Stromal cell of bone marrow (primary cell): ENCODE measurements at regions not wholly inside any gene's neighbourhood (a gene's known extent, or its start where the extent isn't known, plus 50 kb on each side); places are given as distances from the start of the nearest gene placed in this dataset.
"Not testable (repeated sequence)": the region's sequence is repeated elsewhere in the genome, so short reads cannot be mapped to it uniquely, and the experiment has no call there.

Experiments
- DNase-seq: peaks from one replicate; pipeline ENCODE4 v3.0.0-alpha.2; 2012; ENCODE audit warnings: low read depth

DNA sequence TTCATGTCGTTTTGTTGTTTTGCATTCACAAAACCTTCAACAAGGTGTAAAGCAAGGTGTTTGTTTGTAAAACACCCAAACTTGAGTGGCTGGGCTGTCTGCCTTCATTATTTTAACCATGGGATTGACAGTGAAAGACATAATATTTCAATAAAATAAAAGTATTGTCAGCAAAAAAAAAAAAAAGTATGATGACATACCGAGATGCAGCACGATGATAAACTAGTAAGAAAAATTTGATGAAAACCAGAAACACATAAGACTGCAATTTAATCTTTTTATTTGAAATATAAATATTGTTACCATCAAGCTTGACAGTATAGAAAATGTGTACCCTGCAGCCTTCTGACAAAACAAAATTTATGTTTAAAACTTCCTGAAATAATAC lies 419.3 kb upstream of the DYNLRB2 start:
- DNase-seq, result no peak

DNA sequence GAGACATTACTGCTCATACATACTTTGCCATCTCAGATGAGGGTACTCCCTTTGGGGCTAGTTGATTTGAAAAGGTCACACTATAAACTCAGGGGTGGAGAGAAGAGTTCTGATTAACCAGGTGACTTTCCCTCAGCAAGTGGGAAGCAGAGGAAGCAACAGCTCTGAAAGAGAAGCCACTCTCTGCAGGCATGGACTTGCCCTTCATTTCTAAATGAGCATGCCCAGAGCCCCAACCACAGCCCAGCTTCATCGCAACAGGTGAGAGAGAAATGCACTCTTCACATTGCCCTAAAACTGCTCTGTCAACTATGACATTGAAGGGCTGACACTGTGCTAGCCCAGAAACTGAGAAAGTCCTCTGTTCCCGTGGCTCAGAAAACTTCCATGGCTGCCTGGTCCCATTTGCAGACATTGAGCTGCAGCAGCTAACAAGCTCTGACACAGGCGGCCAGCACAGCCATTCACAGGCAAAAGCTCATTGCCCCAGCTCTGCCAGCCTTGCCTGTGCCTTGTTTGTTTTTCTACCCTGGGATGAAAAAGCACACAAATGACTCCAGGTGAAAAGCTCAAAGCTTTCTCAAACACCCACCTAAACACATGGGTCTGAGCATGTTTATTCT lies 419.8 kb upstream of the DYNLRB2 start:
- no peak for DNase-seq

DNA sequence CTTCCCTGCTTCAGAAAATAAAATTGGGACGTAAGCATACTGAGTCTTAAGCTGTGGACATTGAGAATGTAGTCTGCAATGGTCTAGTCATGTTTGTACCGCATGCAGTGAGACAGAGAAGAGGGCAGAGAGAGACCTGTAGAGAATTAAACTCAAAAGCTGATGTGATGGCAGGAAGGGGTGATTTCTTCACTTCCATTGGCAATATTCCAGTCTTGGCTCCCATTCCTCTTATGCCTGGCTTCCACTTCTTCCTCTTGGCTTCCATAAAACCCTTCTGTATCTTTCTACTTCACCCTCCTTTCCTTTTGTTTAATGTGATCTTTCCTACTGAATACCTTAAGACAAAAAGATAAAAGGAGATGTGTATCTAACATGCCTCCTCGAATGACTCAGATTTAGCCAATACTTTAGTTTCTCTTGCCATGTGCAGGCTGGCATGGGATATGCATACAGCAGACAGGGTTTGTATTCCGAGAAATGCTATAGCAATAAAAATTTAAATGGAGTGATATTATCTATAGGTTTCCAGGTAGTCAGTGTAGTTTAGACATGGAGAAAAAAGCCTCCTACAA lies 423.1 kb upstream of the DYNLRB2 start:
- no peak for DNase-seq

DNA sequence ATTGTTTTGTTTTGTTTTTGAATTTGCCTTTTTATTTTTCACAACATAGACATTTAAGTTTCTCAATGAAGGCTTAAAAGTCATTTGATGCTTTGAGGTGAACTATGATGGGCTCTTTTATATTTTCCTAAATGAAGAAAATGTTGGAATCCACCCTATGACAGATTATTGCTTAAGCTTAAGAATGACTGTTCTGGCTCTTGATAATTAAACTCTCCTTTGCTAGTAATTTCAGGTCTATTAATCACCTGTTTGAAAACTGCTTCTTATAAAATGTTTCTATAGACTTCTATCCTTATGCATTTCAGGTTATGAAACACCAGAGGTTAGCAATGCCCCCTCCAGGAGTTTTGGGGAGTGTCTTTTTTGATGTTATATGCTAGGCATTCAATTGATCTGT lies 424.1 kb upstream of the DYNLRB2 start:
- DNase-seq, result no peak

DNA sequence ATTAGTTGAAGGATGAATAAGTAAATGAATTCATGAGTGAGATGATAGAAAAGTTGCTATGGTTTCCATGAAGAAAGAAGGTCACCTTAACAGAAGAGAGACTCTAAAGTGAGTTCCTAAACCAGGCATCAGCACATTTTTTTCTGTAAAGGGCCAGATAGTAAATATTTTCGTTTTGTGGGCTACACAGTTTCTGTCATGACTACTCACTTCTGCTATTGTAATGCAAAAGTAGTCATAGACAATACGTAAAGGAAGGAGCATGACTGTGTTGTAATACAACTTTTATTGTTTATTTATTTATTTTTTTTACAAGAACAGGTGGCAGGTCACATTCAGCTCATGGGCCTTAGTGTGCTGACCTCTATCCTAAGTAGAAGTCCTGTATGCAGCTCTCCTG lies 426.1 kb upstream of the DYNLRB2 start:
- DNase-seq, result no peak

DNA sequence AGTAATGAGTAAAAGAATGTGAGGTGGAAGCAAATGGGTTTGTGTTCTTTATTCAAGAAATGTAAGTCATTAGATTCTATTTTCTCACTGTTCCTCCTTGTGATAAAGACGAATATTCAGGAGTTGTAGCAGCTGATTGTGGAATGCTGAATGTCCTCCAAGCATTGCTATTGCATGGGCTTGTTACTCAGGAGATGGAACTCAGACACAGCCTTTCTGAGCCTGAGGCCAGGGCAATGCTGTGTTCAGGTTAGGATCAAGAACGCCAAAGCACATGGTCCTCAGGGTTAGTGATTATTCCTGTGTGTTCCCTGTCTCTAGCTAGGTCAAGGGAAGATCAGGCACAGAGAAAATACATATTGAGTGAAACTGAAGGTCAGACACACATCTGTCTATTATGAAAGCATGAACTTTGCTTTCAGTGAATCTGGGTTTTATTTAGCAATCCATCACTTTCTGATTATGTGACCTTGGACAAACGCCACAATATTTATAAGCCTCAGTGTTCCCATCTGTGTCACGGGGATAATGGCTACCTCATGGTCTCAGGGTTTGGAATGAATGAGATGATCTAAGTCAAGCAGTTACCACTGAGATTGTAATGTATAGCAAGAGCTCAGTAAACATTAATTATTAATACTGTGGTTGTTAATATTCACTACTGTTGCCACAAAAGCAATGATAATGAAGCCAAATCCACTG lies 426.8 kb upstream of the DYNLRB2 start:
- DNase-seq, result no peak

DNA sequence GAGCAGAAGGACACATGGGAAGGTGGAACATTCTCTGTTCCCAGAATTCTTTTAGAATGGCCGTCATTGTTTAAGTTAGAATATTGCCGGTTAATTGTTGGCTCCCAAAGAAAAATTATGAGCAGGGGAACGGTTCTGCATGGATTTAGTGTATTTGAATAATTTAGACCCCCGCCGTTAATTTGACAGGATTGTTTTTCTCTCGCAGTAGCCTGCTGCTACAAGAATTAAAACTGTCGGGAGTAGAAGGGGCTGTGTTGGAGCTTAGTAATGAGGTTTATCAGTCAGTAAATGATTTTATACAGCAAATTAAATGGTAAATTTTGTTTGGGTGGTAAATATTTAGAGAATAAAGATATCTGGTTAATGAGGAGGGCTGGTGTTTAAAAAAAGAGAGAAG lies 431.2 kb upstream of the DYNLRB2 start:
- DNase-seq, result no peak

DNA sequence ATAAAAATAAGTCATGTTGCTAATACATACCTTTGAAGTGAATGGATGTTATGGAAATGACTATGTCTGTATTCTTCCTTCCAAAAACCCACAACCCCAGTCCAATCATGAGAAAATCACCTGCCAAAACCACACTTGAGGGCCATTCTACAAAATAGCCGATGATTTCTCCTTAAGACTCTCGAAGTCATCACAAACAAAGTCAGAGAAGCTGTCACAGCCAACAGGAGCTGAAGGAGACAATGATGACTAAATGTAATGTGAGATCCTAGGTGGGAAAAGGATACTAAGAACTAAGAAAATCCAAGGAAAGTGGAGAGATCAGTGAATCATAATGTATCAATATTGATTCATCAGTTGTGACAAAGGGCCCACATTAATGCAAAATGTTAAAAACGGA lies 432.9 kb upstream of the DYNLRB2 start:
- DNase-seq, result no peak

DNA sequence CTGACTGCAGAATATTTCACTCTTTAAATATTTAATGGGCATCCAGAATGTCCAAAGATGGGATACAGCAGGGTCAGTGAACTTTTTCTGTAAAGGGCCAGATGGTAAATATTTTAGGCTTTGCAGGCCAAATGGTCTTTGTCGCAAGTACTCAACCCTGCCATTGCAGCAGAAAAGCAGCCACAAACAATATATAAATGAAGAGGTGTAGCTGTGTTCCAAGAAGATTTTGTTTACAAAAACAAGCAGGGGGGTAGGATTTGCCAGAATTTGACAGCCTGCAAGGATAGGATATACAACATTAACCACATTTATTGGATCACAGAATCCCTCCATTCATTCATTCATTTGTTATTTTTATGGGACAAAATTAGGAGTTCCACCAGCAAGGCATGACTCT lies 435.0 kb upstream of the DYNLRB2 start:
- no peak for DNase-seq

DNA sequence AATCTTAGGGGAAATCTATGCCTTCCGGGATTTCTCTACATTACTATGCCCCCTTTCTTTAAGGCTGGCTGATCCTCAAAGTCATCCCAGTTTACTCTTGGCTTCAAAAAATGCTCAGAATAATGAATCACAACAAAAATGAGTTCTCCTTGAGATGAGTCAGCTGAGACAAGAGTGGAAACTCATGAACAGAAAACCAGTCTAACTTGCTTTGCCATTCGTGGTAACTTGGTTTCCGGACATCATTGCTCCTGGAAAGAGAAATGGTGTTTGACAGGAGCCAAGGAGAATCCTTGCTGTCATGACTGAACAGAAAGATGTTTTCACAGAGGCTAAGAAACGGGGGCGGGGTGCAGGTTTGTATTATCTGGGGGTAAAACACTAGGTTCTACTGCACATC lies 435.6 kb upstream of the DYNLRB2 start:
- peak; percentile 41 for DNase-seq

DNA sequence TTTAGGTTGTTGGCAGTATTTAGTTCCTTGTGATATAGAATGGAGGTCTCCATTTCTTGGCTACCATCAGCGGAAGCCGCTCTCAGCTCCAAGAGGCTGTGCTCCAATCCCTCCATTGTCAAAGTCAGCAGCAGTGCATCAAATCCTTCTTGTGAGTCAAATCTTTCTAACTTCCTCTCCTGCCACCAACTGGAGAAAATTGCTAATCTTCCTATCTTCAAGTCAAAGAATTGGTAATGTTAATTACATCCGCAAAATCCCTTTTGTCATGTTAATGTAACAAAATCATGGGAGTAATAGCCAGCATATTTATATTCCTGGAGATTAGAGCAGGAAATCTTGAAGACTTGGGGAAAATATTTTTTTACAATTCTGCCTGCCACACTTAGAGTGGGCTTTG lies 436.4 kb upstream of the DYNLRB2 start:
- DNase-seq, result no peak

DNA sequence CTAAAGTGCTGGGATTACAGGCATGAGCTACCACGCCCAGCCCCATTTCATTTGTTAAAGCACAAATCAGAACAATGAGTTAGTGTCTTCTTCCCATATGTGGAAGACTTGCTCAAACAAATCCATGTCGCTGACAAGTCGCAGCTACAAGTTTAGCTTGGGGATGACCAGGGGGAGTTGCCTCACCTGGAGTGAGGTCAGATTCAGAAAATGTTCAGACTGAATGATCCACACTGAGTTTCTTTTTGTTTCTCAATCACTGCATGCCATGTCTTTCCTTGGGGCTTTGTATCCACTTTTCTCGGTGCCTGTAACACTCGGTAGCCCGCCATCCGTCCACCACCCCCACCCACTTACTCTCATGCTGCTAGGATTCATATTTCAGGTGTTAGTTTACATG lies 437.3 kb upstream of the DYNLRB2 start:
- no peak for DNase-seq

DNA sequence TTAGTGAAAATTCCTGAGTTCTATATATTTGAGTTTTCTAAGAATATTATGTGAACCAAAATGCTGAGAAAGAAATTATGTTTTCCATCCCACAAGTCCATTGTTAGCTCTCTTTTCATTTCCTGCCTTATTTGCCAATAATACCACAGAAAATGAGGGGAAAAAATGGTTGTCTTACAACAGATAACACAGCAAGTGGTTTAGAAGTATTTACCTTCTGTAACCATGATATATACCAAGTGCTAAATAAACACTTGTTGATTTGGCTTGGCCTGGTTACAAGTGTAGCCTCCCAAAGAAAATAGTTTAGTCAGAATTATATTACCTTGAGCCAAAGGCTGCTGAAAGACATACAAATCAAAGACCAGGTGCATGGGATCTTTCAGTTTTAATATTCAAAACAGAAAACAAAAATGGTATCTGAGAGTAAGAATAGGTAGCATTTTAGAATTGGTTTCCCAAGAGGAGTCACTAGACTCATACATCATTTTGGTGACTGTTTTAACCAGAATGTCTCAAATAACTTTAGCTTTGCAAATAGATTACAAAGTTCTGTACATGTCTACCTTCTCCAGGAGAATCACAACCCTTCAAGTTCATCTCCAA lies 439.8 kb upstream of the DYNLRB2 start:
- DNase-seq, result no peak

DNA sequence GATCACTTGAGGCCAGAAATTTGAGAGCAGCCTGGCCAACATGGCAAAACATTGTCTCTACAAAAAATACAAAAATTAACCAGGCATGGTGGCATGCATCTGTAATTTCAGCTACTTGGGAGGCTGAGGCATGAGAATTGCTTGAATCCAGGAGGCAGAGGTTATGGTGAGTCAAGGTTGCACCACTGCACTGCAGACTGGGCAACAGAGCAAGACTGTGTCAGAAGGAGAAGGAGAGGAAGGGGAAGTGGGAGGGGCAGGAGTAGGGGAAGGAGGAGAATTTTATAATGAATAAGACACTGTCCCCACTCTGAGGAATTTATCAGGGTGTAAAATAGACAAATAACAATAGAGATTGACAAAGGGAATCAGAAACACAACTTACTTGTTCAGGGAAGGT lies 440.6 kb upstream of the DYNLRB2 start:
- no peak for DNase-seq

DNA sequence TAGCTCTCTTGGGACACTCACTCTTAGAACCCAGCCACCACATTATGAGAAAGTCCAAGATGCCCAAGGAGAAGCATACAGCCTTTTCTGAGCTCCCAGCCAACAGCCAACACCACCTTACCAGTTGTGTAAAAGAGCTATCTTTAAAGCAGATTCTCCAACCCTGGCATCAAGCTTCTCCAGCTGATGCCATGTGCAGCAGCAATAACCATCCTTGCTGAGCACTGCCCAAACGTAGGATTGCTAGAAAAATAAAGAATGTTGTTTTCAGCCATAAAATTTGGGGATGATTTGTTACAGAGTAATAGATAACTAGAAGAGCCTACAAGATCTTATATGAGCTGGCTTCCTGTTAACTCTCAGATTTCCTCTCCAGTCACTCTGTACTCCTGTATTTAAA lies 443.7 kb upstream of the DYNLRB2 start:
- no peak for DNase-seq

DNA sequence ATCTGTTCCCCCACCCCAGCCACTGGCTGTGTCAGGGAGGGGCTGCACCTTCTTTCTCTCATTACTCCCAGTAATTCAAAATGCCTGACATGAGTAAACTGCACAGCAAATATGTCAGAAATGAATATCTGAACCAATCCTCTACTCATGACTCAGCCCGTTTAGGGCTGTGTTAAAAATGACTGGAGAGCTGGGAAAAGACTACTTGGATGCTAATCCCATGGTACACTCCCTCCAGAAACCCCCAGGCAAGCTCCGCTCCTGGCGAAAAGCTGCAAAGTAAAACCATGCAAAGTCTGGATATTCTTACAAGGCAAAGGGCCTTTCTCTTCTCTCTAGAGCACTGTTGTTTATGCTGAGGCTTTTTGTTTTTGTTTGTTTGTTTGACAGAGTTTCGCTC lies 448.1 kb upstream of the DYNLRB2 start:
- no peak for DNase-seq

DNA sequence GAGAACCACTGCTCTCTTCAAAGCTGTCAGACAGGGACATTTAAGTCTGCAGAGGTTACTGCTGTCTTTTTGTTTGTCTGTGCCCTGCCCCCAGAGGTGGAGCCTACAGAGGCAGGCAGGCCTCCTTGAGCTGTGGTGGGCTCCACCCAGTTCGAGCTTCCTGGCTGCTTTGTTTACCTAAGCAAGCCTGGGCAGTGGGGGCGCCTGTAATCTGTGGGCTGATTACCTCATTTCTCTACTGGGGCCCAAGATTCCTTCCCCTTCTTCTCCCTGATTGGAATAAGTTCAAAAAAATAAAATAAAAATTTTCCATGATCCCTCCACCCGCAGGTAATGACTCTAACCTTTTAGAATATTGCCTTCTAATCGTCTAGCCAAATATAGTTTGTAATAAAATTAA lies 449.3 kb upstream of the DYNLRB2 start:
- not testable (repeated sequence) for DNase-seq

DNA sequence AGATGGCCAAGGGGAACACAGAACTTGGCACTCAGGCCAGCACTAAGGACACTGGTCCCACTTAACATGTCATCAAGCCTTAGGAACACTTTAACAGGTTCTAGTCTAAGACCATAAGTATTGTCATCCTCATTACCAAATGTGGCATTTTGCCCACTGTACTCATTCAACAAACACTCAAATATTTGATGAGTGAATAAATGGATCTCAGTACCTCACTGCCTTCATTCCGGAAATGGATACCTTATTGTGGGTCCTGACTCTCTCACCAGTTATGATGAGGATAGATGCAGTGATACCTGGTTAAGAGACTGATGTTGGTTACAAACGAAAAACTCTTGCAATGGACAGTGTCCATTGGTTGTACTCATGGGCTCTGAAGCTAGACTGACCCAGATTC lies 455.2 kb upstream of the DYNLRB2 start:
- DNase-seq, result no peak

DNA sequence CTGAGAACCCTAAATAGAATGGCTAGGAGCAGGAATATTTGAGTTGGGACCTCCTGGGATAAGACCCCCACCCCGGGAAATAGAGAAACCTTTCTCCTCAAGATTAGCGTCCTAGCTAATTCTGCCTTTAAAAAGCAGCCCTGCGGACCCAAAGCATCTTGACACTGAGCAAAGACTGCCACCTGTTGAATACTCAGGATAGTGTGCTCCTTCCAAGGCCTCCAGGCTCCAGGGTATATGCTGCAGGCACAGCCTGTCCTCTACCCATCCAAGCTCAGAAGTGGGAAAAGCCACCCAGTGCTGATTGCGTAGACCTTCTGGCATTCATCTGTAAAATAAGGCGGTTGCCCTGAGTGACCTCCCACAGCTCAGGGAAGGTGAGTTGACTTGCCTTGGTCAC lies 456.2 kb upstream of the DYNLRB2 start:
- peak; percentile 36 for DNase-seq

DNA sequence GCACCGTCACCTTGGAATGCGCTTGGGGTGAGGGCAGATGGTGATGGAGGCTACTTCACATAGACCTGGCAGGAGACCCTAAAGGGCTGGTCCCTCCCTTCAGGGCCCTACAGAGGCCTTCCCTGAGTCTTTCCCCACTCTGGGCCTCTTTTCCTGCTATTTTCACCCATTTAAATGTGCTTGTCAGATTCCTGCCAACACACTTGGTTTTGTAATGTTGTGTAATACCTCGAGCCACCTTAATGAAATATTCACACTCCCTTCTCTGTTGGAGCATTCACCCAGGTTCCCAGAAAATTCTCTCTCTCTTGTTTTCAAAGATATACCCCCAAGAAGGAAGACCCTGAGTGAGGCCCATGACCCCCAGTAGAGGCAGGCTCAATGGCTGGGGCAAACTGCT lies 456.6 kb upstream of the DYNLRB2 start:
- DNase-seq, result no peak

DNA sequence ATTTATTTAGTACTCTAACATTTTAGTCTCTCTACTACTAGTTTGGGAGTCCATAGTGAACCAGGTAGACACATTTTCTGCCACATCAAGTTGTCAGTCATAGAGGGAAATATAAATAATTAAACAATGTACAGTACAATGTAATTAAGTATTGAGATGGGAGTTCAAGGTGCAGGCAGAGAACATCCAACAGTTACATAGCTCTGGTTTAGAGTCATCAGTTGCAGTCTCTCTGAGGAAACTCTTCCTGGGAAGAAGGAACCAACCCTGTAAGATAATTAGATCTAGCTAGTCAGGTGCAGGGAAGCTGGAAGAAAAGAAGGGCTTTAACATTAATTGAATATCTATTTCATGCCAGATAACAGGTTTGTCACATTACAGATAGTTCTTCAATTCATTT lies 457.9 kb upstream of the DYNLRB2 start:
- no peak for DNase-seq

DNA sequence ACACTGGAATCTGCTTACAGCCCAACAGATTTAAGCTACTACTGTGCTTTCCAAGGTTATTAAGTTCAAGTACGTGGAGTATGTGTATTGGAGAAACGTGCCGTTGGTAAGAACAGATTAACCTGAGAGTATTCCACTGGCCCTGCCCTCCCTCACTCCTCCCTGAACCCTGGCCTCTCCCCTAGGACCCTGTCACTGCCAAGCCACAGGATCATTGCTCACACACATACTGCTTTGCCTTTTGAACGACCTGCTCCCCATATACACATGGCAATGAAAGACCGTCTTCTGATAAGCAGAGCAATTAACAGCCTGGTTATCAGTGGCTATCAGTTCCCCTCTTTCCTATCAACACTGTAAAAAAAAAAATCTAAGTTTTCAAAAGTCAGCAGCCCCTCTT lies 458.9 kb upstream of the DYNLRB2 start:
- no peak for DNase-seq

DNA sequence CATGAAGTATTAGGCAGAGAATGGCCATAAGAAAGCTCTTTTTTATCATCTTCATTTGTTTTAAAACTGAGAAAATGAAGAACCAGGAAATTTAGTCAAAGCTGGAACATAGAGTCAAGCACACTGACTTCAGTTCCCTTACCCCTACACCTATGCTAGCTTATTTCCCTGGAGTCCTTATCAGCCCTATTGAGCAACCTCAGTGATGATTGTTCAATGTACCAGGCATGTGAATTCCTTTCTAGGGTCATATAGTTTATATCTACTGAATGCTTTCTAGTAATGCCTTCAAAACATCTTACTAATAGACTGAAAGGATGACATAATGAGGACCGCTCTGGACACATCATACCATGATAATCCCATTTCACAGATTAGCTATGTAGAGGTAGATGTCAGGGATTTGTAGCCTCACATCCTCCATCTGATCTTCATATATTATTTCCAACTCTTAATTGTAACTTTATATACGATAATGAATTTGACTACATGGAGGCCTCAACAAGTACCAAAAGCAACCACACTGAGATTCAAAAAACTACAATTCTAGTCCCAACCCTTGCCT lies 460.4 kb upstream of the DYNLRB2 start:
- no peak for DNase-seq
